ENCODE measurements at regions not wholly inside any gene's neighbourhood (a gene's known extent, or its start where the extent isn't known, plus 50 kb on each side); places are given as distances from the start of the nearest gene placed in this dataset.

- DNase-seq (no peak), ATAC-seq (no peak)
- intact Hi-C loops (cut with micrococcal nuclease): no loop called here
Observed at GRCh38 chr4:62402088-62402806, 1202.1 kb downstream of the ADGRL3 start.

GRCh38 chr4:62399242-62399641 is 1199.1 kb downstream of the ADGRL3 start:
- intact Hi-C loops (cut with micrococcal nuclease): no loop called here
- DNase-seq: no peak
- peak; percentile 76 for ATAC-seq

GRCh38 chr4:62398318-62398717 is 1198.2 kb downstream of the ADGRL3 start:
- intact Hi-C loops (cut with micrococcal nuclease): no loop called here
- no peak for DNase-seq
- peak; percentile 64 for ATAC-seq

- no peak for DNase-seq
- intact Hi-C loops (cut with micrococcal nuclease): no loop called here
- ATAC-seq: no peak
Observed at GRCh38 chr4:62394766-62395165, 1194.6 kb downstream of the ADGRL3 start.

- ATAC-seq (no peak), DNase-seq (no peak)
- intact Hi-C loops (cut with micrococcal nuclease): no loop called here
Observed at GRCh38 chr4:62387808-62388207, 1187.7 kb downstream of the ADGRL3 start.

- no peak for DNase-seq
- intact Hi-C loops (cut with micrococcal nuclease): no loop called here
- no peak for ATAC-seq
Observed at GRCh38 chr4:62377700-62378099, 1177.6 kb downstream of the ADGRL3 start.

GRCh38 chr4:62377245-62377644 is 1177.1 kb downstream of the ADGRL3 start:
- DNase-seq: no peak
- ATAC-seq: no peak
- intact Hi-C loops (cut with micrococcal nuclease): no loop called here

GRCh38 chr4:62366939-62367338 is 1166.8 kb downstream of the ADGRL3 start:
- ATAC-seq: no peak
- no peak for DNase-seq
- intact Hi-C loops (cut with micrococcal nuclease): no loop called here

- DNase-seq: no peak
- intact Hi-C loops (cut with micrococcal nuclease): no loop called here
- ATAC-seq: no peak
Observed at GRCh38 chr4:62360156-62360545, 1160.0 kb downstream of the ADGRL3 start.

GRCh38 chr4:62359441-62360155 is 1159.5 kb downstream of the ADGRL3 start:
- intact Hi-C loops (cut with micrococcal nuclease): no loop called here
- DNase-seq: no peak
- ATAC-seq: no peak

- intact Hi-C loops (cut with micrococcal nuclease): no loop called here
- ATAC-seq (no peak), DNase-seq (no peak)
Observed at GRCh38 chr4:62344915-62345314, 1144.8 kb downstream of the ADGRL3 start.

GRCh38 chr4:62344474-62344873 is 1144.3 kb downstream of the ADGRL3 start:
- no peak for ATAC-seq
- intact Hi-C loops (cut with micrococcal nuclease): no loop called here
- DNase-seq: no peak

- intact Hi-C loops (cut with micrococcal nuclease): no loop called here
- ATAC-seq: no peak
- no peak for DNase-seq
Observed at GRCh38 chr4:62342346-62342745, 1142.2 kb downstream of the ADGRL3 start.

- DNase-seq (no peak), ATAC-seq (no peak)
- intact Hi-C loops (cut with micrococcal nuclease): no loop called here
Observed at GRCh38 chr4:62328526-62328925, 1128.4 kb downstream of the ADGRL3 start.

- intact Hi-C loops (cut with micrococcal nuclease): no loop called here
- no peak for DNase-seq
- ATAC-seq: no peak
Observed at GRCh38 chr4:62327612-62328297, 1127.6 kb downstream of the ADGRL3 start.

GRCh38 chr4:62324215-62324614 is 1124.1 kb downstream of the ADGRL3 start:
- intact Hi-C loops (cut with micrococcal nuclease): no loop called here
- peak; percentile 47 for DNase-seq
- peak; percentile 54 for ATAC-seq

- intact Hi-C loops (cut with micrococcal nuclease): no loop called here
- no peak for DNase-seq
- ATAC-seq: no peak
Observed at GRCh38 chr4:62320612-62321011, 1120.5 kb downstream of the ADGRL3 start.

GRCh38 chr4:62302710-62303109 is 1102.6 kb downstream of the ADGRL3 start:
- ATAC-seq: no peak
- intact Hi-C loops (cut with micrococcal nuclease): no loop called here

GRCh38 chr4:62301500-62301899 is 1101.4 kb downstream of the ADGRL3 start:
- intact Hi-C loops (cut with micrococcal nuclease): no loop called here
- DNase-seq (no peak), ATAC-seq (no peak)

More at GRCh38 chr4:62302710-62303109, 1102.6 kb downstream of the ADGRL3 start:
- DNase-seq: no peak

- ATAC-seq (no peak), DNase-seq (no peak)
- intact Hi-C loops (cut with micrococcal nuclease): no loop called here
Observed at GRCh38 chr4:62293551-62293950, 1093.4 kb downstream of the ADGRL3 start.

All from left ventricle myocardium superior (tissue), 1 donor.